ENCODE measurements at regions not wholly inside any gene's neighbourhood (a gene's known extent, or its start where the extent isn't known, plus 50 kb on each side); places are given as distances from the start of the nearest gene placed in this dataset.

GRCh38 chr14:26190646-26191045 is 407.2 kb downstream of the NOVA1 start:
- Histone ChIP-seq H3K79me2 (ENCODE audit: control insufficient read depth, insufficient read depth, low read length, poor library complexity) (no peaks in the 10 kb centered on the region), H2BK120ac (ENCODE audit: insufficient read depth, low read length, poor library complexity) (no peak overlapping the region), H4K91ac (ENCODE audit: low read depth, low read length) (no peak overlapping the region), H3K14ac (ENCODE audit: low read length) (no peak overlapping the region), H3K23ac (ENCODE audit: low read length) (no peak overlapping the region), H3K4me1 (ENCODE audit: control insufficient read depth in 1 of 2, insufficient read depth in 2 of 2, low read length in 2 of 2) (no peaks in the 10 kb centered on the region), H4K12ac (ENCODE audit: low read depth, low read length) (no peak overlapping the region), H2BK12ac (ENCODE audit: low read length) (no peak overlapping the region), H3K36me3 (ENCODE audit: control insufficient read depth in 1 of 2, insufficient read depth in 2 of 2, low read length in 2 of 2) (no peaks in the 10 kb centered on the region), H3K4me3 (ENCODE audit: low read depth, low read length) (no peak overlapping the region), H3K79me1 (ENCODE audit: low read length) (no peaks in the 10 kb centered on the region), H2AK5ac (ENCODE audit: low read length) (no peak overlapping the region), H3K9me3 (ENCODE audit: insufficient read depth, low read depth, low read length) (no peaks in the 10 kb centered on the region), H2AFZ (ENCODE audit: insufficient read depth, low read length, poor library complexity) (no peak overlapping the region), H3K27me3 (ENCODE audit: insufficient read depth, low read length) (peaks cover 3% of the 10 kb centered on the region), H3K18ac (ENCODE audit: low read length) (no peak overlapping the region), H3K9ac (ENCODE audit: low read length) (no peak overlapping the region), H2BK5ac (ENCODE audit: low read depth, low read length, poor library complexity) (no peak overlapping the region), H3K4me2 (ENCODE audit: low read length) (no peak overlapping the region), H3K27ac (ENCODE audit: low read depth, low read length) (no peak overlapping the region), H3K4ac (ENCODE audit: low read depth, low read length) (no peak overlapping the region), H4K8ac (ENCODE audit: low read depth, low read length) (no peak overlapping the region)
- no peak for DNase-seq
- no CpG with 5 or more reads among the region's 2 CpGs for WGBS (ENCODE audit: extremely low coverage, insufficient coverage, insufficient read length)

GRCh38 chr14:26187996-26188620 is 409.7 kb downstream of the NOVA1 start:
- no peak overlapping the region for H4K8ac ChIP-seq (ENCODE audit: low read depth, low read length)
- no peak overlapping the region for H3K18ac ChIP-seq (ENCODE audit: low read length)
- no peak overlapping the region for H4K91ac ChIP-seq (ENCODE audit: low read depth, low read length)
- H3K4me1 ChIP-seq (ENCODE audit: control insufficient read depth in 1 of 2, insufficient read depth in 2 of 2, low read length in 2 of 2): no peaks in the 10 kb centered on the region
- H3K27ac ChIP-seq (ENCODE audit: low read depth, low read length): no peak overlapping the region
- no peak overlapping the region for H3K14ac ChIP-seq (ENCODE audit: low read length)
- no CpG with 5 or more reads among the region's 2 CpGs for WGBS (ENCODE audit: extremely low coverage, insufficient coverage, insufficient read length)
- H3K79me1 ChIP-seq (ENCODE audit: low read length): no peaks in the 10 kb centered on the region
- H3K9ac ChIP-seq (ENCODE audit: low read length): no peak overlapping the region
- no peak overlapping the region for H2BK12ac ChIP-seq (ENCODE audit: low read length)
- H3K4ac ChIP-seq (ENCODE audit: low read depth, low read length): no peak overlapping the region
- no peak overlapping the region for H3K4me2 ChIP-seq (ENCODE audit: low read length)
- no peak overlapping the region for H2AFZ ChIP-seq (ENCODE audit: insufficient read depth, low read length, poor library complexity)
- no peak overlapping the region for H2BK5ac ChIP-seq (ENCODE audit: low read depth, low read length, poor library complexity)
- H3K9me3 ChIP-seq (ENCODE audit: insufficient read depth, low read depth, low read length): no peaks in the 10 kb centered on the region
- H2AK5ac ChIP-seq (ENCODE audit: low read length): no peak overlapping the region
- H3K4me3 ChIP-seq (ENCODE audit: low read depth, low read length): no peak overlapping the region
- DNase-seq: no peak
- no peaks in the 10 kb centered on the region for H3K27me3 ChIP-seq (ENCODE audit: insufficient read depth, low read length)
- H4K12ac ChIP-seq (ENCODE audit: low read depth, low read length): no peak overlapping the region
- H3K36me3 ChIP-seq (ENCODE audit: control insufficient read depth in 1 of 2, insufficient read depth in 2 of 2, low read length in 2 of 2): no peaks in the 10 kb centered on the region
- no peak overlapping the region for H3K23ac ChIP-seq (ENCODE audit: low read length)
- no peak overlapping the region for H2BK120ac ChIP-seq (ENCODE audit: insufficient read depth, low read length, poor library complexity)
- no peaks in the 10 kb centered on the region for H3K79me2 ChIP-seq (ENCODE audit: control insufficient read depth, insufficient read depth, low read length, poor library complexity)

- Histone ChIP-seq H2BK120ac (ENCODE audit: insufficient read depth, low read length, poor library complexity) (no peak overlapping the region), H3K27ac (ENCODE audit: low read depth, low read length) (no peak overlapping the region), H3K4ac (ENCODE audit: low read depth, low read length) (no peak overlapping the region), H3K14ac (ENCODE audit: low read length) (no peak overlapping the region), H3K9me3 (ENCODE audit: insufficient read depth, low read depth, low read length) (no peaks in the 10 kb centered on the region), H3K4me3 (ENCODE audit: low read depth, low read length) (no peak overlapping the region), H3K27me3 (ENCODE audit: insufficient read depth, low read length) (no peaks in the 10 kb centered on the region), H4K8ac (ENCODE audit: low read depth, low read length) (no peak overlapping the region), H3K4me2 (ENCODE audit: low read length) (no peak overlapping the region), H4K12ac (ENCODE audit: low read depth, low read length) (no peak overlapping the region), H4K91ac (ENCODE audit: low read depth, low read length) (no peak overlapping the region), H3K9ac (ENCODE audit: low read length) (no peak overlapping the region), H2BK12ac (ENCODE audit: low read length) (no peak overlapping the region), H3K4me1 (ENCODE audit: control insufficient read depth in 1 of 2, insufficient read depth in 2 of 2, low read length in 2 of 2) (no peaks in the 10 kb centered on the region), H3K79me2 (ENCODE audit: control insufficient read depth, insufficient read depth, low read length, poor library complexity) (no peaks in the 10 kb centered on the region), H2AK5ac (ENCODE audit: low read length) (no peak overlapping the region), H2AFZ (ENCODE audit: insufficient read depth, low read length, poor library complexity) (no peak overlapping the region), H3K23ac (ENCODE audit: low read length) (no peak overlapping the region), H2BK5ac (ENCODE audit: low read depth, low read length, poor library complexity) (no peak overlapping the region), H3K36me3 (ENCODE audit: control insufficient read depth in 1 of 2, insufficient read depth in 2 of 2, low read length in 2 of 2) (no peaks in the 10 kb centered on the region), H3K18ac (ENCODE audit: low read length) (no peak overlapping the region), H3K79me1 (ENCODE audit: low read length) (no peaks in the 10 kb centered on the region)
- DNase-seq: no peak
- WGBS (ENCODE audit: extremely low coverage, insufficient coverage, insufficient read length): no CpG with 5 or more reads among the region's 2 CpGs
These were observed 417.6 kb downstream of the NOVA1 start for GRCh38 chr14:26180221-26180620.

GRCh38 chr14:26175658-26176057 is 422.2 kb downstream of the NOVA1 start:
- H3K4me2 ChIP-seq (ENCODE audit: low read length): no peak overlapping the region
- H2BK5ac ChIP-seq (ENCODE audit: low read depth, low read length, poor library complexity): no peak overlapping the region
- no CpG with 5 or more reads among the region's 14 CpGs for WGBS (ENCODE audit: extremely low coverage, insufficient coverage, insufficient read length)
- H3K36me3 ChIP-seq (ENCODE audit: control insufficient read depth in 1 of 2, insufficient read depth in 2 of 2, low read length in 2 of 2): no peaks in the 10 kb centered on the region
- no peaks in the 10 kb centered on the region for H3K27me3 ChIP-seq (ENCODE audit: insufficient read depth, low read length)
- H3K18ac ChIP-seq (ENCODE audit: low read length): no peak overlapping the region
- DNase-seq: peak in 1 of 2 donors; percentile 20
- H3K23ac ChIP-seq (ENCODE audit: low read length): no peak overlapping the region
- H3K9ac ChIP-seq (ENCODE audit: low read length): no peak overlapping the region
- H3K79me2 ChIP-seq (ENCODE audit: control insufficient read depth, insufficient read depth, low read length, poor library complexity): no peaks in the 10 kb centered on the region
- H3K79me1 ChIP-seq (ENCODE audit: low read length): no peaks in the 10 kb centered on the region
- H4K12ac ChIP-seq (ENCODE audit: low read depth, low read length): no peak overlapping the region
- no peak overlapping the region for H3K4me3 ChIP-seq (ENCODE audit: low read depth, low read length)
- no peak overlapping the region for H2BK12ac ChIP-seq (ENCODE audit: low read length)
- no peak overlapping the region for H2AK5ac ChIP-seq (ENCODE audit: low read length)
- H3K14ac ChIP-seq (ENCODE audit: low read length): no peak overlapping the region
- no peak overlapping the region for H4K91ac ChIP-seq (ENCODE audit: low read depth, low read length)
- H3K9me3 ChIP-seq (ENCODE audit: insufficient read depth, low read depth, low read length): no peaks in the 10 kb centered on the region
- no peak overlapping the region for H3K27ac ChIP-seq (ENCODE audit: low read depth, low read length)
- H3K4ac ChIP-seq (ENCODE audit: low read depth, low read length): no peak overlapping the region
- no peak overlapping the region for H4K8ac ChIP-seq (ENCODE audit: low read depth, low read length)
- no peak overlapping the region for H2AFZ ChIP-seq (ENCODE audit: insufficient read depth, low read length, poor library complexity)
- H3K4me1 ChIP-seq (ENCODE audit: control insufficient read depth in 1 of 2, insufficient read depth in 2 of 2, low read length in 2 of 2): no peaks in the 10 kb centered on the region
- H2BK120ac ChIP-seq (ENCODE audit: insufficient read depth, low read length, poor library complexity): no peak overlapping the region
